GM18498 (cell line): ENCODE measurements at regions not wholly inside any gene's neighbourhood (a gene's known extent, or its start where the extent isn't known, plus 50 kb on each side); places are given as distances from the start of the nearest gene placed in this dataset.

ENCODE experiments used
- ATAC-seq: cut with Tn5 transposase; IDR thresholded peaks from one replicate; pipeline ENCODE4 v1.9.1; 2021; ENCODE audit warnings: mild to moderate bottlenecking, moderate library complexity; ENCODE audit not compliant: unreplicated experiment

DNA sequence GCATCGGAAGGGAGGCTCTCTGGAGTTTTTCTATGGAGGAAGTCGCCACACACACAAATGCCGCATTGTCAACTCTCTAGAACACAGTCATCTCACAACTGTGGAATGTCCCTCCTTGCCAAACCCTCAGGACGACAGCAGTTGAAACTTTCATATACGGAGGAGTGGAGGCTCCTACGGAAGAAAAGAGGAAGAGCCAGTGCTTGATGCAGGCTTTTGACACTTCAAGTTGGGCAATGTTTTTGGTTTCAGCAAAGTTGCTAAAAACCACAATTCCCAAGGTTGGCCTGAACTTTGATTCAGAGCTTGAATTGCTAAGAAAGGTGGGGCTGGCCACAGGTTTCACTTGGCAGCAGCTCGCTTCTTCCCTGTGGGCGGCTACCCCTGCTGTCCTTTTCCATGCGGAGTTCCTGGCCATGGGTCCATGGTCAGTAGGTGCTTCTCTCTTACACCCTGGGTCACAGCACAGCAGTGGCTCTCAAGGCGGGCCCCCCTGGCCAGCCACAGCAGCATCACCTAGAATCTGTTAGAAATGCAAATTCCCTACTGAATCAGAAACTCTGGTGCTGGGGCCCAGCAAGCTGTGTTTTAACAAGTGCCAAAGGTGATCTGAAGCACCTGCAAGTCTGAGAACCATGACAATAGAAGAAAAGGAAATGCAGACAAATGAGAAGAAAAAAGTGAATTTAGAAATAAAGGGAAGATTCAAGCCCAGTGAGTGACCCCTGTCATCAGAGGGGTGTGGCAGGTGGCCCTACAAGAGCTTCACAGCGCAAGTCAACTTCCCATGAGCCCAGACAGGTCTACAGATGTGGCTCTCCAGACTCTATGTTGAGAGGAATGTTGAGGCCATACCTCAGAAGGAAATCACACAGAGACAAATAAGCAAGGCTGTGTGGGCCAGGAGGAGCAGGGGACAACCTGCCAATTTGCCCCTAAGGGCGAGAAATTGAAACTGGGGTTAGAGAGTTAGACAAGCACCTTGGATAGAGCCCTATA lies 856.4 kb downstream of the RNF144A start:
- peak; percentile 67 for ATAC-seq

DNA sequence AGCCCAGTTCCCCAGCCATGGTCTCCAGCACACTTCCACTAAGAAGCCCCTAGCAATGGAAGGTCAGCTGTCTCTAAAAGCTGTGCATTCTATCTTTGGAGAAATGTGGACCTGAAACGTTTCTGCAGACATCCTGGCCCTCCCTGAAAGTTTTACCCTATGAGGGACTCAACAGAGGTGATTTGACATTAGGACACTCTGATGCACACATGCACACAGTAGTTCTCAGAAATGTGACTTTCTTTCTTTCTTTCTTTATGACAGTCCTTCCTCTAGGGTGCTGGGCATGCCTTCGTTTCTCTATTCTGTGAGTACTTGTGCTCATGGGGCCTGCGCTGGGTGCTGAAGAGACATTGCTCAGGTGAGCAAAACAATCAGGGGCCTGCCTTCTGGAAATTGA lies 857.3 kb downstream of the RNF144A start:
- no peak for ATAC-seq

DNA sequence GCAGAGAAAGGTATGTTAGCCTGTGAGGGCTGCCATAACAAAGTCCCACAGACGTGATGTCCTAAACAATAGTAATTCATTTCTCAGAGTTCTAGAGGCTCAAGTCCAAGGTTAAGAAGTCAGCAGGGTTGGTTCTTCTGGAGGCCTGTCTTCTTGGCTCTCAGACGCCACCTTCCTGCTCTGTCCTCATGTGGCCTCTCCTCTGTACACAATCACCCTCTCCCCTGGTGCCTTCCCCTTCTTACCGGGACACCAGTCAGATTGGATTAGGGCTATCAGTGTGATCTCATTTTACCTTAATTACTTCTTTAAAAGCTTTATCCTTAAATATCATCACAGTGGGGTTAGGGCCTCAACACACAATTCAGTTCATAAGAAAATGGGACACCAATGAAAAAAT lies 860.5 kb downstream of the RNF144A start:
- no peak for ATAC-seq

DNA sequence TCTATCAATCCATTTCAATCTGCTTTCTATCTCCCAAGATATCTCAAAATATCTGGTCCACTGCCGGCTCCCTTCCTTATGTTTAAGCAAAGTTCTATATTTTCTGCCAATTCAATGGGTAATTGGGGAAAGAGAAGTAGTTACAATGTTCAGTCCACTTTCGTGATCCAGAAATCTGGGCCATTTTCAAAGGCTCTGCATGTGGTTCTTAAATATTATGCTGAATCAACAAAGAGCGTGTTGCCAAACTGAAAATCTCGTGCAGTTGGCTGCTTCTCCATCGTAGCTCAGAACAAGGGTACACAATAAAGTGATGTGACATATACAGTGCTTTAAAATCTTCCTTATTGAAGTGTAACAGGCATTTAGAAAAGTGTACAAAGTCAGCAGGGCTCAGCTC lies 863.1 kb downstream of the RNF144A start:
- no peak for ATAC-seq

DNA sequence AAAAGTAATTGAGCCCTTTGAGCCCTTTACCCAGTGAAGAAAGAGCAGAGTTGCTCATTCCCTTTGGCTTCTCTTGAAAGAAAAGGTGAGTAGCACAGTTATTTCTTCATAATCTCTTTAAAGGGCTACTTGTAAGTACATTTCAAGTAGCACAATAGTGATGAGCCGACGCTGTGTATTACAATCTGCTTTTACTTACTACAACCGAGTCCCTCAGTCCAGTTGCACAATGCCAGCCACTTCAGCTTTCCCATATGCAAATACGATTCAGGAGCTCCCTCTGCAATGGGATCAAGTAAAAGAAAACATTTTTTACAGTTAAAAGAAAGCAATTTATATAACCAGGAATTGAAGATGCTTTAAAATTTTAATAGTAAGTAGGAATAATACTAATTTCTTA lies 868.5 kb downstream of the RNF144A start:
- ATAC-seq = no peak

DNA sequence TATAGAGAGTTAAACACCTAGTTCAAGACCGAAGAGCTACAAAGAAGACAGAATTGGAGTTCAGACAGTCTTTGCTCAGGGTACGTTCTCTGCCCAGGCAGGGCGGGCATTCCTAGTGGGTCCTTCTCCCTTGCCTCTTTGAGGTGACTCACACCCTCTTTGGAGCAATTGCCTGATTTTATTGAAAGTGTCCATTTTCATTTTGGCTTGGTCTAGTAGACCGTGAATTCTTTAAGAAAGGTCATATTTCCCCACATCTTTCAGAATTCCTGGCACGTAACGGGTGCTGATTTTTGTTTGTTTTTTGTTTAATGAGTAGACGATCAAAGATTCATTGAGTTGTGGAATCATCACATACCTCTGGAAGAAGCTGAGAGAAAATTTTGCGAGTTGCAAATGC lies 871.5 kb downstream of the RNF144A start:
- ATAC-seq = no peak

DNA sequence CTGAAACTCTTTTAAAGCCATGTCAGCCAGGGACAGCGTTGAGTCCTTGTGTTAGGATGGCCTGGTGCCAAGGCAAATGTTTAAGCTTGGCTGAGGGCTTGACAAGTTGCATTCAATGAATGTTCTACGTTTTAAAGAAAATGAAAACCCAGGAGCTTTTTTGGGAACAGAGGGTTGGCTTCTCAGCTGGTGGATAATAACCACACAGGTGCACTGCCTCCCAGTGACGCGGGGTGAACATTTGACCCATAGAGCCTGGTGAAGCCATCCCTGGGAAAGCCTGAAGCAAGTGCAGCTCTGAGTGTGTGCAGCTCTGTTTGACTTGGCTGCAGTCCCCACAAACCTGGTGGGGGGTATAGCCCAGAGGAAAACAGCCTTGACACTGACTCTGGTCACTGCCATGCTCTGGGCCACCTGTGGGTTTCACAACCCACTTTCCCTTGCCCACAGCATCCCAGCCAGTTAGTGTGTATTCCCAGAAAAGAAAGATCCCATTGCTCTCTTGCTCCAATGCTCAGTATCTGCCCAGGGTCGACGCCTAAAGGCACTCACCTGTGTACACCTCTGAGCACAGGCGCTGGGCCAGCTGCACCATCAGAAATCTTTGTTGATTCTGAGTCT lies 874.9 kb downstream of the RNF144A start:
- ATAC-seq = no peak

DNA sequence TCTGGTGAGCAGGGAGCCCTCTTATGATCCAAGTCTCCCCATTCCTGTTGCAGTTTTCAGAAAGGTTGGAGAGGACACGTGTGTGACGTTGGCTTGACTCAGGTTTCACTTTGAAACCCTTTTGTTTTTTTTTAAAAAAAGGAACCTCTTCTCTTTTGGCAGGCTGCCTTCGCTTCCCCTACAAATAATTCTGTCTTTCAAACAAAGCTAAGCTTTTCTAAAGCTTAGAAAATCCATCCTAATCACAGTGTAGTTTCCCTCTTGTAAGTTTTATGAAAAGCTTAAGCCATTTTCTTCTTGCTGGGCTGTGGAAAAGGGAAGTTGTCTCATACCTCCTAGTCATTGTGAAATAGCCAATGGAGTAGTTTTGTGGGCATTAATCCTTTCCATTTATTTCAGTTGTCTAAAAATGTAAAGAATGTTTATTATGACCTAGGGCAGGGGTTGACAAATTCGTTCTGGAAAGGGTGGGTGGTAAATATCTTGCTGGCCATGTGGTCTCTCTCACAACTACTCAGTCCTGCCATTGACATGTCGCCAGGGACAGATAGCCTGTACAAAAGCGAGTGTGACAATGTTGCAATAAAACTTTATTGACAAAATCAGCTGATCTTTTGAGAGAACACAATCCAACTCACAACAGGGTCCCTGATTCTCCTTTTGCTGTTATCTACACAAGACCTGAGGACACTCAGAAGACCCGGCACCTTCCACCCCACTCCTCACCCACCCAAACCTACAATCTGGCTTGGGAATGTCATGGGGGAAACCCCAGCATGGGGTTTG lies 878.8 kb downstream of the RNF144A start:
- ATAC-seq = no peak

DNA sequence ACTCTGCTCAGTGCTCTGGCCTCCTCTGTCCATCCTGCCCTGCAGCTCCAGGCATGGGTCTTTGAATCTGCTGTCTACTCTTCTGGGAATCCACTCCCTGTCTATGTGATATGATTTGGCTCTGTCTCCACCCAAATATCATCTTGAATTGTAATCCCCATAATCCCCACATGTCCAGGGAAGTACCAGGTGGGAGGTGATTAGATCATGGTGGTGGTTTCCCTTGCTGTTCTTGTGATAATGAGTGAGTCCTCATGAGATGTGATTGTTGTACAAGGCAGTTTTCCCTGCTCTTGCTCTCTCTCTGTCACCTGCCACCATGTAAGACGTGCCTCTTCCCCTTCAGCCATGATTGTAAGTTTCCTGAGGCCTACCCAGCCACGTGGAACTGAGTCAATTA lies 881.8 kb upstream of the ID2 start:
- no peak for ATAC-seq

DNA sequence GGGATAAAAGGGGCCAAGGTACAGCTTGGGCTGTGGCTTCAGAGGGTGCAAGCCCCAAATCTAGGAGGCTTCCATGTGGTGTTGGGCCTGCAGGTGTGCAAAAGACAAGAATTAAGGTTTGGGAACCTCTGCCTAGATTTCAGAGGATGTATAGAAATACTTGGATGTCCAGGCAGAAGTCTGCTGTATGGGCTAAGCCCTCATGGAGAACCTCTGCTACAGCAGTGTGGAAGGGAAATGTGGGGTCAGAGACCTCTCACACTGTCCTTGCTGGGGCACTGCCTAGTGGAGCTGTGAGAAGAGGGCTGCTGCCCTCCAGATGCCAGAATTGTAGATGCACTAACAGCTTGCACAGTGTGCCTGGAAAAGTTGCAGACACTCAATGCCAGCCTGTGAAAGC lies 880.6 kb upstream of the ID2 start:
- no peak for ATAC-seq

DNA sequence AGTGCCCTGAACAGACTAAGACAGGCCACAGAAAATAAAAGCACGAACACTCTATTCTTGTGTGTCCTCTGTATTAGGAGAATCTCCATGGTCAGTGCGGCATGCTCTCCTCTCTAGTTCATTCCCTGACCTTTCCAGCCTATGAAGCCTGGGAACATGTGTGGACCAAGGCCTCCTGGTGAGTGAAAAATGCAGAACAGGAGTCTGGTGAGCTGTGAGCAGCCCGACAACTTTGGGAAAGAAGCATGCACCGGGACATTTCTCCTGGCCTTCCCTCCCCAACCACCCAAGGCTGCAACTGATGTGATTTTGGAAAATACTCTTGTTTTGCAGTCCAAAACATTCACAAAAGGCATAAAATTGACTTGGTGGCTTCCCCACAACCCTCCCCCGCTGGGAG lies 878.3 kb upstream of the ID2 start:
- no peak for ATAC-seq

DNA sequence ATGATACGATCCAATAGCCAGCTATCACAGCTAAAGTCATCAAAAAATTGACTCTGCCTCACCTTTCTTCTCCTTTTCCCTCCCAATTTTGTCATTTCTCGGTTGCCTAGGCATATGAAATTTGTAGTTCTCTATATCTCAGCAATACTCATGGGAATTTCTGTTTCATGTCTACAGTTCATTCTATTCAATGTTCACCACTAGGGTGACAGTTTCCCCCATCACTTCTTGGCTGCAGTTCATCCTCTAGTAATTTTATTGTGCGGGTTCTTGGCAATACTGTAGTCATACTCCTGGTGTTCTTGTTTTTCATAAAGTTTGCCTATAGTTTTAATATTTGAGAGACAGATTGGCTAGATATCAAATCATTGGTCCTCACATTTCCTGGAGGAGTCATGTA lies 872.2 kb upstream of the ID2 start:
- ATAC-seq = no peak

DNA sequence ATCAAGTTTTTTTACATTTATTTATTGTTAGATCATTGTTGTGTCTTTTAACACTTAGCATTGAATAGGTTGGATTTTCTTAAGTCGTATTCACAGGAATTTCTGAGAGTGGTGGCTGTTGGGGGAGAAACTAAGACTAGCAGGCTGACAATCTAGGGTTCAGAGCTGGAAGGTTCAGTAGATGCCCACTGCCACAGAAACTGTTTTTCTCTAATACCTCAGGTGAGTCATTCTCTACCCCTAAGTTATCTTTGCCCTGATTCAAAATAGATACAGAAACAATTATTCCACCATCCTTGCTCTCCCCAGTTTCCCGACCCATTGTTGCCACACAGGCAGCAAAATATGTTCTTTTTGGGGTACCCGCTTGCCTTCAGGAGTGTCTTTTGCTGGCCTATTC lies 870.8 kb upstream of the ID2 start:
- no peak for ATAC-seq

DNA sequence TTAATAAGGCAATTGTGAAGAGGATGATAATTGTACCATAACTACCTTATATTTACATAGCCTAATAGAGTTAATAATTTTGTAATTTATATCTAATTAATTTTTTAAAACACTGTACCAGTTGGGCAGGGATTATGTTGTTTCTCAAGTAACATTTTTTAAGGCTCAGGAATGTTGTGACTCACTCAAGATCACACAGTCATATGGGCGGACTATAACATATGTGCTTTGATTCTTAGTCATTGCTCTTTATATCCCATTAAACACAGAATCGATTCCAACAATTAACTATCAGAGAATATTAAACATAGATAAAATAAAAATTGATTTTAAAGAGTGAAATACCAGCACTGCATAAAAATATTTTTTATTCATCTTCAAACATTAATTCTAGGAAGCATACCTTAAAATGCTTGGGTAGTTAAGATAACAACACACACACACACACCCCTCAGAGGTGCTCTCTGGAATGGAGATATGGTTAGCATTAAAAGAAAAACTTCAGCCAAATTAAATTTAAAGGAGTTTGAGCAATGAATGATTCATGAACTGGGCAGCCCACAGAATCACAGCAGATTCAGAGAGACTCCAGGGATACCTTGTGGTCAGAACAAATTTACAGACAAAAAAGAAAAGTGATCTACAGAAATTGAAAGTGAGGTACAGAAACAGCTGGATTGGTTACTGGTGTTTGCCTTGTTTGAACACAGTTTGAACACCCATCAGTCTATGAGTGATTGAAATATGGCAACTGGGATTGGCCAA lies 869.4 kb upstream of the ID2 start:
- ATAC-seq = no peak

DNA sequence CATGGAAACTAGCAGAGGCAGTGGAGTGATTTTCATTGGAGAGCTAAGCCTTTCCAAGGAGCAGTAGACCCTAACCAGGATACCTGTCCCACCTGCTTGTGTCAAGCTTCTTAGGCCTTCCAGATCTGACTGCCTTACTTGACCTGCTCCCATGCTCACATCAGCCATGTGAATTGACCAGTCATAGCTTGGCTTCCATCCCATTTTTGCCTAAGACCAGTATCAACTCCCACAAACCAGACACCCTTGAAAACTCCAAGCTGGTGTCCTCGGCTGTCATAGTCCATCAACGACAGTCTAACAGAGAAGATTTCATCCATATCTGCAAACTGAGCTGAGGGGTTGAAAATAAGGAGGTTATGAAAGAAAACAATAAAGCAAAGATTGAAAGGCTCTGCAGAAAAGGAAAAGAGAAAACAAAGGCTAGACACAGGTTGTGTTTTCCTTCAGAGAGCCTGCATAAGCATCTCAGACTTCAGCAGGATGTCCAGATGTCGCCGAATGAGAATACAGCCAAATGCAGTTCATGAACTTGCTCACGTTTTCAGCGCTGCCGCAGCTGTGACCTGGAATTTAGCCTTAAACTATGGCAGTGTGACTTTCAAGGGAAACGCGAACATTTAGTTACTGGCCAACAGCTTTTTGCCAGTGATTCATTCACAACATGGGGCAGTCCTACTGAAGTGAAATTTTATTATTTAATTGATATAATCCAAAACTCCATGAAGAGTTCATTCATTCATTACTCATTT lies 868.1 kb upstream of the ID2 start:
- ATAC-seq = no peak

DNA sequence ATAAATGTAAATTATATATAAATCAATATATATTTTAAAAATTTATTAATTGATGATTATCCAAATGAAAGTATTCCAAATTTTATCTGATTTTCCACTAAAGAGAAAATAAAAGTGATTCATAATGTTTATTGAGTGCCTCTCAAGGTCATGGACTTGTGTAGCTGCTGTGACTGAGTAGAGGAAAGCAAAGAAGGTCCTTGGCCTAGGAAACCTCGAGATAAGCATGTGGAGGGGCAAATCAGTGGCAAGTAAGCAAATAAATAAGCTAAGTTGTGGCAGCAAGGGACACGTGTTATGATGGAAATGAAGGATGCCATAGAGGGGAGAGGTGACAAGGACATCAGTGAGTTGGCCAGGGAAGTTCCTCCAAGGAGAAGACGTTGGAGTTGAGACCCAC lies 866.1 kb upstream of the ID2 start:
- ATAC-seq = no peak

DNA sequence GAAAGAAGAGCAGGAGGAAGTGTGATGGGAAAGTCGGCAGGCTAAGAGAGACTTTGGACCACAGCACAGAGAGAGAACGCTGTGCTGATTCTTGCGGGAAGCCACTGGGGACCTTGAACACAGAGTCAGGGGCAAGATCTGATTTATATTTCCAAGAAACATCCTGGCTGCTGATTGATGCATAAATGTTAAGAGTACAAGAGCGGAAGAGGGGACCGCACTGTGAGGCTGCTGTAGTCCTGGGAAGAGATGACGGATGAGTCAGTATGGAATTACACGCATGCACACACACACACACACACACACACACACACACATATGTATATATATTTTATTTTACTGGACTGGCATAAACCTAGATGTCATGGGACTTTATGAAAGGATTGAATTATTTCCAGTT lies 865.6 kb upstream of the ID2 start:
- no peak for ATAC-seq

DNA sequence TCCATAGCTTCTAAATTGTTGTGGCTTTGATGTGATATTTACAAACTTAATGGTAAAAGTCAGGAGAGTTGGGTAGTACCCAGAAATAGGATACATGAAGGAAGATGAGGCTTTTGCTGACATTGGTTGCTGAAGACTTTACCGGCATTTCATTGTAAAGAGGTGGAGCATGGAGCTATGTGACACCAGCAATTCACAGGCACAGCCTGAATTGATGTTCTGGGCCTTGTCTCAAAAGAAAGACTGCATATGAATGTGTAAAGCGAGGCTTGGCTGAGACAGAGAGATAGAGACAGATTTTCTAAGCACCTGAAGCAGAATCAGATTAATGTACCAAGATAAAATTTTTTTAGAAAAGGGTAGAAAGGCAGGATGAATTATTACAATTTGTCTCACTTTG lies 864.9 kb upstream of the ID2 start:
- ATAC-seq = no peak

DNA sequence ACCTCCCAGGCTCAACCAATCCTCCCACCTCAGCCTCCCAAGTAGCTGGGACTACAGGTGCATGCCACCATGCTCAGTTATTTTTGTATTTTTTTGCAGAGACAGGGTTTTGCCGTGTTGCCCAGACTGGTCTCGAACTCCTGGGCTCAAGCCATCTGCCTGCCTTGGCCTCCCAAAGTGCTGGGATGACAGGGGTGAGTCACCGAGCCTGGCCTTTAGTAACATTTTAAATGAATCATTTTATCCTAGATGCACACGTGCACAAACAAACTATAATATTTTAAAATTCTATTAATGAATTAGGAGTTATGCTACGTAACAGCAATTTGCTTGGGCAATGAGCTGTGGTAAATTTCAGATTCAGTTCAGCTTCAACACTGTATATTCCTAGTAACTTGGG lies 862.5 kb upstream of the ID2 start:
- no peak for ATAC-seq

DNA sequence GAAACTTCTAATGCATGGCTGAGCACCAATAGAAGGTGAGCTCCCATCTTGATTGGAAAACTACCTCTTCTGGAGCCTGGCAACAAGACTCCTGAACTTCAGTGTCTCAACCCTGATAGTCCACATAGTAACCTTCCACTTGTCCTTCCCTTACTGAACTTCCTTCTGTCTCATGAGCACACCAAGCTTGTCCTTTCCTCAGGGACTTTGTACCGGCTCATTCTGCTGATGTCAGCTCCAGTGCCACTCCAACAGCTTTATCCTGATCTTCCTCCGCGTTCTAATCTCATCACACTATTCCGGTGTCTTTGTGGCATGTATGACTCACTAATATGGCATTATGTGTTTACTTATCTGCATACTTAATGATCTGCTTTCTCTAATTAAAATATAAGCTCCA lies 862.0 kb upstream of the ID2 start:
- no peak for ATAC-seq
